Left ventricle myocardium superior (tissue), 1 donor: ENCODE measurements at regions not wholly inside any gene's neighbourhood (a gene's known extent, or its start where the extent isn't known, plus 50 kb on each side); places are given as distances from the start of the nearest gene placed in this dataset.
"Not testable (repeated sequence)": the region's sequence is repeated elsewhere in the genome, so short reads cannot be mapped to it uniquely, and the experiment has no call there.

Experiments used
- ATAC-seq: fragments of 200-7000 bp; cut with Tn5 transposase; one replicate; pipeline ENCODE4 v1.9.1; 2020; ENCODE audit warnings: mild to moderate bottlenecking, moderate library complexity
- DNase-seq: peaks from one replicate; pipeline ENCODE4 v3.0.0-alpha.2; 2020
- intact Hi-C: fragments of 100-400 bp; cut with micrococcal nuclease; formaldehyde crosslinking; loops from one replicate; pipeline ENCODE4 v1.11.0; 2022
- donor health status: DM: no; HTN: yes; CAD: no; lungs with severe emphysema.

- ATAC-seq, intact Hi-C loops, DNase-seq: not testable (repeated sequence)
These were observed 157.8 kb downstream of the IER5 start for GRCh38 chr1:181246320-181246719.

GRCh38 chr1:181248361-181248760 lies 159.9 kb downstream of the IER5 start:
- intact Hi-C loops, DNase-seq, ATAC-seq: not testable (repeated sequence)

- ATAC-seq (no peak), DNase-seq (no peak)
- intact Hi-C loops: no loop called here
These were observed 160.7 kb downstream of the IER5 start for GRCh38 chr1:181249186-181249585.

- ATAC-seq (no peak), DNase-seq (no peak)
- intact Hi-C loops: no loop called here
These were observed 161.5 kb downstream of the IER5 start for GRCh38 chr1:181250038-181250437.

GRCh38 chr1:181251001-181251712 lies 162.7 kb downstream of the IER5 start:
- ATAC-seq (no peak), DNase-seq (no peak)
- intact Hi-C loops: no loop called here

GRCh38 chr1:181251713-181252075 lies 163.2 kb downstream of the IER5 start:
- DNase-seq: no peak
- intact Hi-C loops: no loop called here

GRCh38 chr1:181253601-181254000 lies 165.1 kb downstream of the IER5 start:
- DNase-seq, intact Hi-C loops, ATAC-seq: not testable (repeated sequence)

More at GRCh38 chr1:181251713-181252075, 163.2 kb downstream of the IER5 start:
- ATAC-seq: no peak

- DNase-seq (no peak), ATAC-seq (peak; percentile 24)
These were observed 166.9 kb downstream of the IER5 start for GRCh38 chr1:181255270-181255929.

GRCh38 chr1:181257117-181257516 lies 168.6 kb downstream of the IER5 start:
- intact Hi-C loops: no loop called here
- ATAC-seq: no peak
- DNase-seq: no peak

More at GRCh38 chr1:181255270-181255929, 166.9 kb downstream of the IER5 start:
- intact Hi-C loops: no loop called here

- intact Hi-C loops: no loop called here
- ATAC-seq: no peak
- DNase-seq: no peak
These were observed 170.7 kb downstream of the IER5 start for GRCh38 chr1:181259026-181259745.

GRCh38 chr1:181260271-181260670 lies 171.8 kb downstream of the IER5 start:
- ATAC-seq: no peak

GRCh38 chr1:181260994-181261393 lies 172.5 kb downstream of the IER5 start:
- intact Hi-C loops: no loop called here

More at GRCh38 chr1:181260271-181260670, 171.8 kb downstream of the IER5 start:
- no peak for DNase-seq
- intact Hi-C loops: no loop called here

GRCh38 chr1:181262069-181262468 lies 173.6 kb downstream of the IER5 start:
- no peak for ATAC-seq
- intact Hi-C loops: no loop called here
- DNase-seq: no peak

More at GRCh38 chr1:181260994-181261393, 172.5 kb downstream of the IER5 start:
- ATAC-seq: no peak
- no peak for DNase-seq

- ATAC-seq (no peak), DNase-seq (no peak)
- intact Hi-C loops: no loop called here
These were observed 174.9 kb downstream of the IER5 start for GRCh38 chr1:181263444-181263843.

- intact Hi-C loops: no loop called here
- DNase-seq (no peak), ATAC-seq (no peak)
These were observed 176.3 kb downstream of the IER5 start for GRCh38 chr1:181264821-181265220.

- intact Hi-C loops: no loop called here
- ATAC-seq: no peak
These were observed 196.5 kb downstream of the IER5 start for GRCh38 chr1:181284978-181285377.

GRCh38 chr1:181295217-181295616 lies 188.1 kb upstream of the CACNA1E start:
- intact Hi-C loops: loop anchor here (2.0 kb wide), 1 partner anchor 24 kb away; no protein-coding TSS in a partner anchor
- no peak for DNase-seq
- ATAC-seq: no peak

More at GRCh38 chr1:181284978-181285377, 196.5 kb downstream of the IER5 start:
- DNase-seq: no peak

- DNase-seq (no peak), ATAC-seq (no peak)
- intact Hi-C loops: no loop called here
These were observed 187.1 kb upstream of the CACNA1E start for GRCh38 chr1:181296180-181296579.

GRCh38 chr1:181308098-181308497 lies 175.2 kb upstream of the CACNA1E start:
- intact Hi-C loops: no loop called here
- DNase-seq: no peak
- no peak for ATAC-seq

GRCh38 chr1:181310560-181310959 lies 172.8 kb upstream of the CACNA1E start:
- ATAC-seq: no peak
- no peak for DNase-seq
- intact Hi-C loops: no loop called here
